HepG2 (cell line): ENCODE measurements at regions not wholly inside any gene's neighbourhood (a gene's known extent, or its start where the extent isn't known, plus 50 kb on each side); places are given as distances from the start of the nearest gene placed in this dataset.

Experiments used
- ATAC-seq: fragments of 200-7000 bp; cut with Tn5 transposase; 3 replicates; pipeline ENCODE4 v1.9.1; 2020; ENCODE audit warnings: mild to moderate bottlenecking, moderate library complexity
- BruUV-seq: library from RNA; stranded (reverse); fragments of 400-500 nt; replicated peaks from 2 replicates; lab custom pipeline; 2021; lab: Mats Ljungman, UMichigan
- CTCF ChIA-PET: fragments of 300-600 bp; formaldehyde crosslinking; extraction: SDS; loops from one replicate; lab custom pipeline; 2021; ENCODE audit warnings: low total read pairs, inconsistent platforms, low intra/inter-chr PET ratio; lab: Yijun Ruan, JAX
- POLR2A ChIA-PET: fragments of 350-600 bp; sonication (Branson Sonifier 250); formaldehyde crosslinking; loops from one replicate; lab custom pipeline; 2020; ENCODE audit warnings: antibody characterized with exemption, inconsistent platforms; lab: Yijun Ruan, JAX
- DNase-seq: peaks from one replicate; pipeline ENCODE4 v3.0.0-alpha.2; 2015; ENCODE audit warnings: low spot score
- FAIRE-seq: peaks from 3 replicates; lab custom pipeline; 2011; peaks lifted over from hg19 to GRCh38; lab: Jason Lieb, UNC
- H2AFZ ChIP-seq: one replicate; pipeline ENCODE4 v1.6.1; 2011; ENCODE audit warnings: low read length, inconsistent platforms
- H3K27ac ChIP-seq: fragments of 300-600 bp; 3 replicates; pipeline ENCODE4 v1.8.0; 2011; ENCODE audit warnings: mixed run types, mild to moderate bottlenecking, mixed read lengths, low read length, inconsistent platforms; ENCODE audit not compliant: insufficient read depth; ENCODE audit errors: extremely low read length
- H3K27me3 ChIP-seq, 2 experiments: fragments of 200-600 bp in 1 of 2; 2 replicates in 1 of 2; 3 replicates in 1 of 2; pipeline versions ENCODE4 v1.6.0 to v1.8.0; 2011; ENCODE audit warnings: low read length in 2 of 2, mild to moderate bottlenecking in 2 of 2, moderate library complexity in 2 of 2, inconsistent platforms in 1 of 2; ENCODE audit not compliant: insufficient read depth in 2 of 2, control insufficient read depth in 1 of 2
- H3K36me3 ChIP-seq, 2 experiments: fragments of 200-600 bp in 1 of 2; replicated peaks in 1 of 2; 2 replicates in 1 of 2; 3 replicates in 1 of 2; pipeline versions ENCODE4 v1.5.1 to v1.8.0; 2011; ENCODE audit warnings: low read length in 2 of 2, inconsistent platforms in 1 of 2; ENCODE audit not compliant: insufficient read depth in 2 of 2, control insufficient read depth in 1 of 2
- H3K4me1 ChIP-seq: 2 replicates; pipeline ENCODE4 v1.5.1; 2012; ENCODE audit warnings: low read length, inconsistent platforms; ENCODE audit not compliant: insufficient read depth
- H3K4me2 ChIP-seq: 2 replicates; pipeline ENCODE4 v1.6.0; 2011; ENCODE audit warnings: low read depth, low read length, inconsistent platforms
- H3K4me3 ChIP-seq, 3 experiments: fragments of 200-600 bp in 1 of 3; sonication (generic), shearing (Covaris generic) in 1 of 3; replicated peaks in 1 of 3; 2 replicates each; pipeline ENCODE4 v1.5.1; 2011 to 2016; ENCODE audit warnings: low read length in 3 of 3, inconsistent platforms in 2 of 3, low read depth in 2 of 3, mild to moderate bottlenecking in 2 of 3, control low read depth in 1 of 3, mixed read lengths in 1 of 3; ENCODE audit not compliant: insufficient read depth in 1 of 3
- H3K79me2 ChIP-seq: one replicate; pipeline ENCODE4 v1.6.1; 2011; ENCODE audit warnings: low read length, inconsistent platforms; ENCODE audit not compliant: insufficient read depth
- H3K9ac ChIP-seq: 2 replicates; pipeline ENCODE4 v1.6.0; 2011; ENCODE audit warnings: mild to moderate bottlenecking, low read depth, low read length, inconsistent platforms; ENCODE audit not compliant: insufficient read depth
- H3K9me3 ChIP-seq: 2 replicates; pipeline ENCODE4 v1.5.1; 2012; ENCODE audit warnings: mild to moderate bottlenecking, low read length
- H4K20me1 ChIP-seq: 2 replicates; pipeline ENCODE4 v1.6.0; 2011; ENCODE audit warnings: inconsistent platforms, mild to moderate bottlenecking, low read length, moderate library complexity; ENCODE audit not compliant: insufficient read depth
- MEF2D ChIP-seq: sonication (generic); formaldehyde crosslinking; IDR thresholded peaks from 2 replicates; pipeline ENCODE4 v1.5.1; 2020; ENCODE audit warnings: mild to moderate bottlenecking, missing genetic modification reagents
- ONECUT2 ChIP-seq: sonication (generic); formaldehyde crosslinking; IDR thresholded peaks from 2 replicates; pipeline ENCODE4 v1.4.0; 2020; ENCODE audit warnings: missing genetic modification reagents
- TCF7 ChIP-seq: sonication (generic); IDR thresholded peaks from 2 replicates; pipeline ENCODE4 v1.6.1; 2016; ENCODE audit warnings: antibody characterized with exemption, low read depth
- XBP1 ChIP-seq: sonication (generic); formaldehyde crosslinking; IDR thresholded peaks from 2 replicates; pipeline ENCODE4 v1.5.0; 2020; ENCODE audit warnings: missing genetic modification reagents
- ZNF331 ChIP-seq: sonication (generic); formaldehyde crosslinking; IDR thresholded peaks from 2 replicates; pipeline ENCODE4 v1.4.0; 2020; ENCODE audit warnings: missing genetic modification reagents
- WGBS: methylation state at CpG from one replicate; pipeline ENCODE4 v1.1.6; 2017; ENCODE audit warnings: low lambda C conversion rate; 5-methylcytosine and 5-hydroxymethylcytosine counted together
- in situ Hi-C: cut with HindIII; loops from 2 replicates; pipeline ENCODE4 v1.10.0; 2017; ENCODE audit warnings: low pct_unique_long_range_greater_than_20kb; ENCODE audit not compliant: extremely low pct_ligation_motif_present
- intact Hi-C: fragments of 100-400 bp; cut with micrococcal nuclease; formaldehyde crosslinking; loops from one replicate; pipeline ENCODE4 v1.10.0; 2022; ENCODE audit not compliant: unreplicated experiment
- TF ChIP-seq, protein P1 (sequence below): sonication (generic); formaldehyde crosslinking; IDR thresholded peaks from 2 replicates; pipeline ENCODE4 v1.5.0; 2020; ENCODE audit warnings: missing genetic modification reagents
- TF ChIP-seq, protein P2 (sequence below): sonication (generic); formaldehyde crosslinking; IDR thresholded peaks from 2 replicates; pipeline ENCODE4 v1.8.1; 2023; ENCODE audit warnings: mild to moderate bottlenecking, missing genetic modification reagents
- TF ChIP-seq, protein P3 (sequence below): sonication (generic); formaldehyde crosslinking; IDR thresholded peaks from 2 replicates; pipeline ENCODE4 v1.5.0; 2020; ENCODE audit warnings: mild to moderate bottlenecking, missing genetic modification reagents, borderline replicate concordance
- TF ChIP-seq, protein P4 (sequence below): sonication (generic); formaldehyde crosslinking; IDR thresholded peaks from 2 replicates; pipeline ENCODE4 v1.4.0; 2020; ENCODE audit warnings: missing genetic modification reagents

DNA sequence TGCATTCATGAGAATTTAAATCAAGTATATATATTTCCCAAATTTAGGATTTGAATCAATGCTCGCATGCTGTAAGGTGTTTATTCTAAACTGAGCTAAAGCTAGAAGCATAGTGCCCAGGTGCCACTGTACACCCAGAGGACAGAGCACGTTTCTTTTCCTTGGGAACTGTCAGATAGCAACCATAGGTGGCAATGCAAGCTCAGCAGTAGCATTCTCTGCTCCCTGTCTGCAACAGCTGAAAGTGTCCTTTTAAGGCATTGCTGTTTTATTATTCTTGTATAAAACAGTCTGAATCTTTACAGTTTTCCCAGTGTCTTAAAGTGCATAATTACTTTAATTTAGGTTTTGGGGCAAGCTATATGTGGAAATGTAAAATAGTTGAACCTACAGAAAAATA lies 443.4 kb upstream of the MMS22L start:
- Histone ChIP-seq H4K20me1 (no peaks in the 10 kb centered on the region), H3K36me3 (no peaks in the 10 kb centered on the region), H3K4me1 (no peaks in the 10 kb centered on the region), H3K27ac (no peak overlapping the region), H3K4me2 (no peak overlapping the region), H3K9ac (no peak overlapping the region), H3K4me3 (no peak overlapping the region), H3K79me2 (no peaks in the 10 kb centered on the region), H2AFZ (no peak overlapping the region), H3K9me3 (no peaks in the 10 kb centered on the region), H3K27me3 (no peaks in the 10 kb centered on the region)
- in situ Hi-C loops (no loop called here), intact Hi-C loops (no loop called here)
- 0% methylated on average over 2 of the region's 2 CpGs for WGBS
- POLR2A ChIA-PET = no interaction called here
- FAIRE-seq = no peak
- BruUV-seq = no TSS peak
- CTCF ChIA-PET = no interaction called here
- ATAC-seq = peak; percentile 32; the same call in 1 of the 3 replicates
- TF ChIP-seq MEF2D (no peak), ZNF331 (CRISPR knock-in tag) (no peak), ONECUT2 (CRISPR knock-in tag) (no peak)
- TF ChIP-seq, protein P1, sequence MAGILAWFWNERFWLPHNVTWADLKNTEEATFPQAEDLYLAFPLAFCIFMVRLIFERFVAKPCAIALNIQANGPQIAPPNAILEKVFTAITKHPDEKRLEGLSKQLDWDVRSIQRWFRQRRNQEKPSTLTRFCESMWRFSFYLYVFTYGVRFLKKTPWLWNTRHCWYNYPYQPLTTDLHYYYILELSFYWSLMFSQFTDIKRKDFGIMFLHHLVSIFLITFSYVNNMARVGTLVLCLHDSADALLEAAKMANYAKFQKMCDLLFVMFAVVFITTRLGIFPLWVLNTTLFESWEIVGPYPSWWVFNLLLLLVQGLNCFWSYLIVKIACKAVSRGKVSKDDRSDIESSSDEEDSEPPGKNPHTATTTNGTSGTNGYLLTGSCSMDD (CRISPR knock-in tag) = no peak
- TF ChIP-seq, protein P2, sequence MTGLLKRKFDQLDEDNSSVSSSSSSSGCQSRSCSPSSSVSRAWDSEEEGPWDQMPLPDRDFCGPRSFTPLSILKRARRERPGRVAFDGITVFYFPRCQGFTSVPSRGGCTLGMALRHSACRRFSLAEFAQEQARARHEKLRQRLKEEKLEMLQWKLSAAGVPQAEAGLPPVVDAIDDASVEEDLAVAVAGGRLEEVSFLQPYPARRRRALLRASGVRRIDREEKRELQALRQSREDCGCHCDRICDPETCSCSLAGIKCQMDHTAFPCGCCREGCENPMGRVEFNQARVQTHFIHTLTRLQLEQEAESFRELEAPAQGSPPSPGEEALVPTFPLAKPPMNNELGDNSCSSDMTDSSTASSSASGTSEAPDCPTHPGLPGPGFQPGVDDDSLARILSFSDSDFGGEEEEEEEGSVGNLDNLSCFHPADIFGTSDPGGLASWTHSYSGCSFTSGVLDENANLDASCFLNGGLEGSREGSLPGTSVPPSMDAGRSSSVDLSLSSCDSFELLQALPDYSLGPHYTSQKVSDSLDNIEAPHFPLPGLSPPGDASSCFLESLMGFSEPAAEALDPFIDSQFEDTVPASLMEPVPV (CRISPR knock-in tag) = no peak
- no peak for DNase-seq

DNA sequence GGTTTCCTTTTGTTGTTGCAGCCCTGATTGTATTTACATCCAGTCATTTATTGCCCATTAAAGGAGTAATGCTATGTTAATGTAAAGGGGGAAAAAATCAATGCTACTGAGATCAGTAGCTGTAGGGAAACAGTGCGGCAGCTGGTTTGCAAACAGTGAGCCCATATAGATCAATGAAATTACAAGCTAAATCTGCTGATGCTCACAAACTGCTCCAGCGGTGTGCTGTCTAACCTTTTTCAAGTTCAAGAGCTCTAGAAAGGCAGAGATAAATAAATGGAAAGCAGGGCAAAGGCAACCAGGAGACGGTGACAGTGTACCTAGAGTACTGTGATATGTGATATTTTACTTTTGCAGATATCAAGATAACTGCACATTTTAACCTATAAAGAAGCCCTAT lies 449.0 kb upstream of the MMS22L start:
- no peak for FAIRE-seq
- no peaks in the 10 kb centered on the region for H3K9me3 ChIP-seq
- BruUV-seq = no TSS peak
- H3K4me1 ChIP-seq = no peaks in the 10 kb centered on the region
- no peak overlapping the region for H3K4me2 ChIP-seq
- no peak for DNase-seq
- ATAC-seq = no peak
- H3K4me3 ChIP-seq = no peak overlapping the region
- no peak overlapping the region for H3K27ac ChIP-seq
- no peak overlapping the region for H2AFZ ChIP-seq
- in situ Hi-C loops = no loop called here
- H3K79me2 ChIP-seq = no peaks in the 10 kb centered on the region
- intact Hi-C loops = no loop called here
- no peaks in the 10 kb centered on the region for H4K20me1 ChIP-seq
- H3K27me3 ChIP-seq = no peaks in the 10 kb centered on the region
- no peaks in the 10 kb centered on the region for H3K36me3 ChIP-seq
- no peak overlapping the region for H3K9ac ChIP-seq
- WGBS = 0% methylated on average over 3 of the region's 3 CpGs
- CTCF ChIA-PET = no interaction called here
- POLR2A ChIA-PET = no interaction called here
- TF ChIP-seq, protein P3, sequence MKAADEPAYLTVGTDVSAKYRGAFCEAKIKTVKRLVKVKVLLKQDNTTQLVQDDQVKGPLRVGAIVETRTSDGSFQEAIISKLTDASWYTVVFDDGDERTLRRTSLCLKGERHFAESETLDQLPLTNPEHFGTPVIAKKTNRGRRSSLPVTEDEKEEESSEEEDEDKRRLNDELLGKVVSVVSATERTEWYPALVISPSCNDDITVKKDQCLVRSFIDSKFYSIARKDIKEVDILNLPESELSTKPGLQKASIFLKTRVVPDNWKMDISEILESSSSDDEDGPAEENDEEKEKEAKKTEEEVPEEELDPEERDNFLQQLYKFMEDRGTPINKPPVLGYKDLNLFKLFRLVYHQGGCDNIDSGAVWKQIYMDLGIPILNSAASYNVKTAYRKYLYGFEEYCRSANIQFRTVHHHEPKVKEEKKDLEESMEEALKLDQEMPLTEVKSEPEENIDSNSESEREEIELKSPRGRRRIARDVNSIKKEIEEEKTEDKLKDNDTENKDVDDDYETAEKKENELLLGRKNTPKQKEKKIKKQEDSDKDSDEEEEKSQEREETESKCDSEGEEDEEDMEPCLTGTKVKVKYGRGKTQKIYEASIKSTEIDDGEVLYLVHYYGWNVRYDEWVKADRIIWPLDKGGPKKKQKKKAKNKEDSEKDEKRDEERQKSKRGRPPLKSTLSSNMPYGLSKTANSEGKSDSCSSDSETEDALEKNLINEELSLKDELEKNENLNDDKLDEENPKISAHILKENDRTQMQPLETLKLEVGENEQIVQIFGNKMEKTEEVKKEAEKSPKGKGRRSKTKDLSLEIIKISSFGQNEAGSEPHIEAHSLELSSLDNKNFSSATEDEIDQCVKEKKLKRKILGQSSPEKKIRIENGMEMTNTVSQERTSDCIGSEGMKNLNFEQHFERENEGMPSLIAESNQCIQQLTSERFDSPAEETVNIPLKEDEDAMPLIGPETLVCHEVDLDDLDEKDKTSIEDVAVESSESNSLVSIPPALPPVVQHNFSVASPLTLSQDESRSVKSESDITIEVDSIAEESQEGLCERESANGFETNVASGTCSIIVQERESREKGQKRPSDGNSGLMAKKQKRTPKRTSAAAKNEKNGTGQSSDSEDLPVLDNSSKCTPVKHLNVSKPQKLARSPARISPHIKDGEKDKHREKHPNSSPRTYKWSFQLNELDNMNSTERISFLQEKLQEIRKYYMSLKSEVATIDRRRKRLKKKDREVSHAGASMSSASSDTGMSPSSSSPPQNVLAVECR (CRISPR knock-in tag) = no peak
- TF ChIP-seq XBP1 (CRISPR knock-in tag) (no peak), ONECUT2 (CRISPR knock-in tag) (no peak), TCF7 (no peak)
- TF ChIP-seq, protein P4, sequence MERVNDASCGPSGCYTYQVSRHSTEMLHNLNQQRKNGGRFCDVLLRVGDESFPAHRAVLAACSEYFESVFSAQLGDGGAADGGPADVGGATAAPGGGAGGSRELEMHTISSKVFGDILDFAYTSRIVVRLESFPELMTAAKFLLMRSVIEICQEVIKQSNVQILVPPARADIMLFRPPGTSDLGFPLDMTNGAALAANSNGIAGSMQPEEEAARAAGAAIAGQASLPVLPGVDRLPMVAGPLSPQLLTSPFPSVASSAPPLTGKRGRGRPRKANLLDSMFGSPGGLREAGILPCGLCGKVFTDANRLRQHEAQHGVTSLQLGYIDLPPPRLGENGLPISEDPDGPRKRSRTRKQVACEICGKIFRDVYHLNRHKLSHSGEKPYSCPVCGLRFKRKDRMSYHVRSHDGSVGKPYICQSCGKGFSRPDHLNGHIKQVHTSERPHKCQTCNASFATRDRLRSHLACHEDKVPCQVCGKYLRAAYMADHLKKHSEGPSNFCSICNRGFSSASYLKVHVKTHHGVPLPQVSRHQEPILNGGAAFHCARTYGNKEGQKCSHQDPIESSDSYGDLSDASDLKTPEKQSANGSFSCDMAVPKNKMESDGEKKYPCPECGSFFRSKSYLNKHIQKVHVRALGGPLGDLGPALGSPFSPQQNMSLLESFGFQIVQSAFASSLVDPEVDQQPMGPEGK = no peak
